Neural cell (in vitro differentiated cells): ENCODE measurements at regions not wholly inside any gene's neighbourhood (a gene's known extent, or its start where the extent isn't known, plus 50 kb on each side); places are given as distances from the start of the nearest gene placed in this dataset.

ENCODE experiments used
- H2AFZ ChIP-seq: fragments of 200-600, 300-800 bp; sonication (generic), shearing (Covaris generic); 2 replicates; pipeline ENCODE4 v1.6.0; 2014; ENCODE audit warnings: low read depth, mild to moderate bottlenecking, antibody characterized with exemption, low read length, moderate library complexity
- H3F3A ChIP-seq: fragments of 200-600 bp; shearing (Covaris generic); 2 replicates; pipeline ENCODE4 v1.6.1; 2016; ENCODE audit warnings: mild to moderate bottlenecking, moderate library complexity, mixed read lengths, antibody characterized with exemption, low read length; ENCODE audit not compliant: insufficient read depth, poor library complexity, severe bottlenecking
- H3K27ac ChIP-seq: fragments of 200-600, 300-800 bp; sonication (generic), shearing (Covaris generic); 2 replicates; pipeline ENCODE4 v1.5.1; 2014; ENCODE audit warnings: mild to moderate bottlenecking, low read length, moderate library complexity
- H3K27me3 ChIP-seq: fragments of 300-800, 200-600 bp; sonication (generic), shearing (Covaris generic); 2 replicates; pipeline ENCODE4 v1.6.0; 2014; ENCODE audit warnings: mild to moderate bottlenecking, low read depth, low read length, moderate library complexity; ENCODE audit not compliant: insufficient read depth
- H3K36me3 ChIP-seq: fragments of 300-800, 200-600 bp; sonication (generic), shearing (Covaris generic); 2 replicates; pipeline ENCODE4 v1.5.1; 2014; ENCODE audit warnings: mild to moderate bottlenecking, antibody characterized with exemption, low read length, moderate library complexity; ENCODE audit not compliant: insufficient read depth
- H3K4me2 ChIP-seq: fragments of 300-800, 200-600 bp; sonication (generic), shearing (Covaris generic); 2 replicates; pipeline ENCODE4 v1.6.0; 2014; ENCODE audit warnings: mild to moderate bottlenecking, low read length
- H3K4me3 ChIP-seq: fragments of 300-800, 200-600 bp; sonication (generic), shearing (Covaris generic); 2 replicates; pipeline ENCODE4 v1.5.1; 2014; ENCODE audit warnings: mild to moderate bottlenecking, low read length, moderate library complexity
- H3K79me2 ChIP-seq: fragments of 200-600 bp; shearing (Covaris generic); replicated peaks from 2 replicates; pipeline ENCODE4 v1.6.0; 2014; ENCODE audit warnings: mild to moderate bottlenecking, low read length, moderate library complexity; ENCODE audit not compliant: insufficient read depth
- H3K9ac ChIP-seq: fragments of 300-800, 200-600 bp; sonication (generic), shearing (Covaris generic); 2 replicates; pipeline ENCODE4 v1.6.1; 2016; ENCODE audit warnings: mild to moderate bottlenecking, low read length, mixed read lengths
- H3K9me2 ChIP-seq: fragments of 200-600 bp; shearing (Covaris generic); 2 replicates; pipeline ENCODE4 v1.6.1; 2016; ENCODE audit warnings: mild to moderate bottlenecking, low read length, mixed read lengths; ENCODE audit not compliant: insufficient read depth
- H3K9me3 ChIP-seq: fragments of 200-600, 300-800 bp; sonication (generic), shearing (Covaris generic); 2 replicates; pipeline ENCODE4 v1.6.1; 2016; ENCODE audit warnings: mild to moderate bottlenecking, mixed run types, low read length, moderate library complexity, mixed read lengths
- H4K20me1 ChIP-seq: fragments of 200-600 bp; shearing (Covaris generic); 2 replicates; pipeline ENCODE4 v1.6.1; 2016; ENCODE audit warnings: mild to moderate bottlenecking, mixed run types; ENCODE audit not compliant: insufficient read depth
- EP300 ChIP-seq: fragments of 450-650 bp; conservative IDR thresholded peaks from 2 replicates; pipeline ENCODE4 v1.6.1; 2014; ENCODE audit warnings: antibody characterized with exemption, mild to moderate bottlenecking, moderate library complexity; ENCODE audit not compliant: poor library complexity, severe bottlenecking
- EZH2 ChIP-seq: fragments of 200-600, 300-800 bp; shearing (Covaris generic), sonication (generic); IDR thresholded peaks from 2 replicates; pipeline ENCODE4 v1.6.1; 2014; ENCODE audit warnings: antibody characterized with exemption, low read length, borderline replicate concordance, mild to moderate bottlenecking; ENCODE audit not compliant: insufficient read depth, poor library complexity, severe bottlenecking
- MXI1 ChIP-seq: fragments of 450-650 bp; conservative IDR thresholded peaks from 2 replicates; pipeline ENCODE4 v1.6.1; 2014; ENCODE audit warnings: antibody characterized with exemption, mild to moderate bottlenecking; ENCODE audit not compliant: poor library complexity, severe bottlenecking
- POLR2AphosphoS5 ChIP-seq: IDR thresholded peaks from 2 replicates; pipeline ENCODE4 v1.6.1; 2012
- RAD21 ChIP-seq: fragments of 450-650 bp; conservative IDR thresholded peaks from 2 replicates; pipeline ENCODE4 v1.6.1; 2014; ENCODE audit warnings: antibody characterized with exemption, mild to moderate bottlenecking, moderate library complexity
- SMC3 ChIP-seq: fragments of 450-650 bp; conservative IDR thresholded peaks from 2 replicates; pipeline ENCODE4 v1.6.1; 2014; ENCODE audit warnings: antibody characterized with exemption, mild to moderate bottlenecking, moderate library complexity; ENCODE audit not compliant: poor library complexity
- TAF1 ChIP-seq: IDR thresholded peaks from 2 replicates; pipeline ENCODE4 v1.6.1; 2012; ENCODE audit warnings: low read depth
- TF ChIP-seq, protein P1 (sequence below): IDR thresholded peaks from 2 replicates; pipeline ENCODE4 v1.6.1; 2012; ENCODE audit warnings: borderline replicate concordance
- TF ChIP-seq, protein P2 (sequence below): fragments of 450-650 bp; IDR thresholded peaks from 2 replicates; pipeline ENCODE4 v1.5.1; 2014; ENCODE audit warnings: antibody characterized with exemption, mild to moderate bottlenecking, moderate library complexity; ENCODE audit not compliant: poor library complexity, severe bottlenecking

GRCh38 chr4:115824630-115825029, 711.2 kb upstream of the NDST4 start:
- Histone ChIP-seq H3K27me3 (no peaks in the 10 kb centered on the region), H4K20me1 (no peaks in the 10 kb centered on the region), H3K9me3 (no peaks in the 10 kb centered on the region), H3K27ac (no peak overlapping the region), H3K4me3 (no peak overlapping the region), H3F3A (no peaks in the 10 kb centered on the region), H3K9me2 (no peaks in the 10 kb centered on the region), H3K36me3 (no peaks in the 10 kb centered on the region), H3K79me2 (no peaks in the 10 kb centered on the region), H3K4me2 (no peak overlapping the region), H3K9ac (no peak overlapping the region), H2AFZ (no peak overlapping the region)
- no peak for TF ChIP-seq EZH2
- no peak for TF ChIP-seq RAD21
- TF ChIP-seq POLR2AphosphoS5: no peak
- TF ChIP-seq, protein P1, sequence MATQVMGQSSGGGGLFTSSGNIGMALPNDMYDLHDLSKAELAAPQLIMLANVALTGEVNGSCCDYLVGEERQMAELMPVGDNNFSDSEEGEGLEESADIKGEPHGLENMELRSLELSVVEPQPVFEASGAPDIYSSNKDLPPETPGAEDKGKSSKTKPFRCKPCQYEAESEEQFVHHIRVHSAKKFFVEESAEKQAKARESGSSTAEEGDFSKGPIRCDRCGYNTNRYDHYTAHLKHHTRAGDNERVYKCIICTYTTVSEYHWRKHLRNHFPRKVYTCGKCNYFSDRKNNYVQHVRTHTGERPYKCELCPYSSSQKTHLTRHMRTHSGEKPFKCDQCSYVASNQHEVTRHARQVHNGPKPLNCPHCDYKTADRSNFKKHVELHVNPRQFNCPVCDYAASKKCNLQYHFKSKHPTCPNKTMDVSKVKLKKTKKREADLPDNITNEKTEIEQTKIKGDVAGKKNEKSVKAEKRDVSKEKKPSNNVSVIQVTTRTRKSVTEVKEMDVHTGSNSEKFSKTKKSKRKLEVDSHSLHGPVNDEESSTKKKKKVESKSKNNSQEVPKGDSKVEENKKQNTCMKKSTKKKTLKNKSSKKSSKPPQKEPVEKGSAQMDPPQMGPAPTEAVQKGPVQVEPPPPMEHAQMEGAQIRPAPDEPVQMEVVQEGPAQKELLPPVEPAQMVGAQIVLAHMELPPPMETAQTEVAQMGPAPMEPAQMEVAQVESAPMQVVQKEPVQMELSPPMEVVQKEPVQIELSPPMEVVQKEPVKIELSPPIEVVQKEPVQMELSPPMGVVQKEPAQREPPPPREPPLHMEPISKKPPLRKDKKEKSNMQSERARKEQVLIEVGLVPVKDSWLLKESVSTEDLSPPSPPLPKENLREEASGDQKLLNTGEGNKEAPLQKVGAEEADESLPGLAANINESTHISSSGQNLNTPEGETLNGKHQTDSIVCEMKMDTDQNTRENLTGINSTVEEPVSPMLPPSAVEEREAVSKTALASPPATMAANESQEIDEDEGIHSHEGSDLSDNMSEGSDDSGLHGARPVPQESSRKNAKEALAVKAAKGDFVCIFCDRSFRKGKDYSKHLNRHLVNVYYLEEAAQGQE: no peak

DNA sequence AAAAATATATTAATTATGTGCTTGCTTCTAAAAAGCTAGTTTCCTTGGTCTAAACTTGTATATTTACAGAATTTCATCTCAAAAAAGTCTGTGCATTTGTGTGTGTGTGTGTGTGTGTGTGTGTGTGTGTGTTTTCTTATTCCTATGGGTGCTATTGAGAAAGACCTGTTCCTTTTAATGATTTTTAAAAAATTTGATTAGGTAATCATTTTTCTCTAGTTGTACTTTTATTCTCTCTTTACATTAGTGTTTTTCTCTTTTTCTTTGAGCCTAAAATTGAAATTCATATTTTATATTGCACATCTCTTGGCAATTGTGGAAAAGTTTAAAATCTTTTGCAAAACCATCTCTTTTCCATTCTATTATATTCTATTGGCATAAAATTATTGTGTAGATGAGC, 690.4 kb upstream of the NDST4 start:
- Histone ChIP-seq H2AFZ (no peak overlapping the region), H3K27me3 (no peaks in the 10 kb centered on the region), H3K4me2 (no peak overlapping the region), H4K20me1 (no peaks in the 10 kb centered on the region), H3K36me3 (no peaks in the 10 kb centered on the region), H3K9me2 (no peaks in the 10 kb centered on the region), H3K79me2 (no peaks in the 10 kb centered on the region), H3K4me3 (no peak overlapping the region), H3K27ac (no peak overlapping the region), H3K9ac (no peak overlapping the region), H3F3A (no peaks in the 10 kb centered on the region), H3K9me3 (no peaks in the 10 kb centered on the region)
- TF ChIP-seq, protein P2, sequence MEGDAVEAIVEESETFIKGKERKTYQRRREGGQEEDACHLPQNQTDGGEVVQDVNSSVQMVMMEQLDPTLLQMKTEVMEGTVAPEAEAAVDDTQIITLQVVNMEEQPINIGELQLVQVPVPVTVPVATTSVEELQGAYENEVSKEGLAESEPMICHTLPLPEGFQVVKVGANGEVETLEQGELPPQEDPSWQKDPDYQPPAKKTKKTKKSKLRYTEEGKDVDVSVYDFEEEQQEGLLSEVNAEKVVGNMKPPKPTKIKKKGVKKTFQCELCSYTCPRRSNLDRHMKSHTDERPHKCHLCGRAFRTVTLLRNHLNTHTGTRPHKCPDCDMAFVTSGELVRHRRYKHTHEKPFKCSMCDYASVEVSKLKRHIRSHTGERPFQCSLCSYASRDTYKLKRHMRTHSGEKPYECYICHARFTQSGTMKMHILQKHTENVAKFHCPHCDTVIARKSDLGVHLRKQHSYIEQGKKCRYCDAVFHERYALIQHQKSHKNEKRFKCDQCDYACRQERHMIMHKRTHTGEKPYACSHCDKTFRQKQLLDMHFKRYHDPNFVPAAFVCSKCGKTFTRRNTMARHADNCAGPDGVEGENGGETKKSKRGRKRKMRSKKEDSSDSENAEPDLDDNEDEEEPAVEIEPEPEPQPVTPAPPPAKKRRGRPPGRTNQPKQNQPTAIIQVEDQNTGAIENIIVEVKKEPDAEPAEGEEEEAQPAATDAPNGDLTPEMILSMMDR: no peak
- TF ChIP-seq TAF1 (no peak), RAD21 (no peak), POLR2AphosphoS5 (no peak), SMC3 (no peak), MXI1 (no peak), EP300 (no peak), EZH2 (no peak)
- TF ChIP-seq, protein P1: no peak
